SKM-1 treated with dmso at 0.1 percent for 144 hours (cell line): ENCODE measurements at regions not wholly inside any gene's neighbourhood (a gene's known extent, or its start where the extent isn't known, plus 50 kb on each side); places are given as distances from the start of the nearest gene placed in this dataset.

Experiments
- DNase-seq: peaks from one replicate; lab custom pipeline; 2025; ENCODE audit not compliant: unreplicated experiment; lab: John Stamatoyannopoulos, UW

DNA sequence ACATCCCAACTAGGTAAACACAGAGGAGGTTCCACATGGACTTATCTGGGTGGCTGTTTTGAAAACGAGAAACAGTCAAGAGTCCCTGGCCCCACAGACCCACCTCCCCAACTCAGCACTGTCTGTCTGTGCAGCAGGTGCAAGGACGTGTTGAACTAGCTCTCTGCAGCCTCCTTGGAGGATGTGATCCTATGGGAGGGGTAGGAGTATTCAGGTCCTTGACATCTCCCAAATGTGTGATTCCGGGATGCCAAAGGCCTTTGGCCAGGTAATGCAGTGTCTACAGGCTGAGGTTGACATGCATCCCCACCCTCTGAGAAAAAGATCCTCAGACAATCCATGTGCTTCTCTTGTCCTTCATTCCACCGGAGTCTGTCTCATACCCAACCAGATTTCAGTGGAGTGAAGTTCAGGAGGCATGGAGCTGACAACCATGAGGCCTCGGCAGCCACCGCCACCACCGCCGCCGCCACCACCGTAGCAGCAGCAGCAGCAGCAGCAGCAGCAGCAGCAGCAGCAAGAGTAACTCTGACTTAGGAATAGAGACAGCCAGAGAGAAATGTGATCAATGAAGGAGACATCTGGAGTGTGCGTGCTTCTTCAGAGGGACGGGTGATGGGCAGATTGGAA is 151.6 kb upstream of the CAMK1G start:
- no peak for DNase-seq

DNA sequence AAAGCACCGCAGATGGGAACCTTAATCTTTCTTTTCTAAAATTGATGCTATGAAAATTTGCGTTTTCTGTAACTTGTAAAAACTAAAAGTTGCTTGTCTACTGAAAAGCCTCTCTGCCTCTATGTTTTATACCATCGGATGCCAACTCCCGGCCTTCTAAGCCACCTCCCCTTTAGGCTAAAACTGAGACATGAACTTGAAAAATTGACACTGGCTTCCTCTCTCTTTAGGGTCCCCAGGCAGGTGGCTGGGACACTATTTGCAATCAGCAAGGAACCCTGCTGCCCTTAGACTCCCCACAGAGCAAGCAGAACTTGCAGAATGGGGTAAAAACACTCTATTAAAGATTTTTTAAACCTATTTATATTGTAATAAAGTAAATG is 151.1 kb upstream of the CAMK1G start:
- DNase-seq, result no peak

DNA sequence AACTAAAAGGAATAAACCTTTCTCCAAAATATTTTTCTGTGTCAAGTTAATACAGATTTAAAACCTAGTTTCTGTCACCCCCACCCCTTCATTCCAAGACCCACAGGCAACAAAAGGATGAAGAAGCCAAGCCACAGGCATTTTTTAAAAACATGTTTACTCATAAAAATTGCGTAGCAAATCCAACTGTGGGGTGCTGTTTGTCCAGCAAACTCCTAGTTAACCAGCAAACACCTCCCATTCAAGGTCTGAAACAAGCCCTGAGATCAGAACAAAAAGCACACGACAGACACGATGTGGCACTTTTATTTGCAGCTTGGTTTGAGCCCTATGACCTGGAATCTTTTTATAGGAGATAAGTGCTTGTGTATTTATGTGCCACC is 149.9 kb upstream of the CAMK1G start:
- no peak for DNase-seq

- no peak for DNase-seq
These were observed 149.4 kb upstream of the CAMK1G start for GRCh38 chr1:209434066-209434465.

- DNase-seq, result no peak
These were observed 148.8 kb upstream of the CAMK1G start for GRCh38 chr1:209434631-209435217.

DNA sequence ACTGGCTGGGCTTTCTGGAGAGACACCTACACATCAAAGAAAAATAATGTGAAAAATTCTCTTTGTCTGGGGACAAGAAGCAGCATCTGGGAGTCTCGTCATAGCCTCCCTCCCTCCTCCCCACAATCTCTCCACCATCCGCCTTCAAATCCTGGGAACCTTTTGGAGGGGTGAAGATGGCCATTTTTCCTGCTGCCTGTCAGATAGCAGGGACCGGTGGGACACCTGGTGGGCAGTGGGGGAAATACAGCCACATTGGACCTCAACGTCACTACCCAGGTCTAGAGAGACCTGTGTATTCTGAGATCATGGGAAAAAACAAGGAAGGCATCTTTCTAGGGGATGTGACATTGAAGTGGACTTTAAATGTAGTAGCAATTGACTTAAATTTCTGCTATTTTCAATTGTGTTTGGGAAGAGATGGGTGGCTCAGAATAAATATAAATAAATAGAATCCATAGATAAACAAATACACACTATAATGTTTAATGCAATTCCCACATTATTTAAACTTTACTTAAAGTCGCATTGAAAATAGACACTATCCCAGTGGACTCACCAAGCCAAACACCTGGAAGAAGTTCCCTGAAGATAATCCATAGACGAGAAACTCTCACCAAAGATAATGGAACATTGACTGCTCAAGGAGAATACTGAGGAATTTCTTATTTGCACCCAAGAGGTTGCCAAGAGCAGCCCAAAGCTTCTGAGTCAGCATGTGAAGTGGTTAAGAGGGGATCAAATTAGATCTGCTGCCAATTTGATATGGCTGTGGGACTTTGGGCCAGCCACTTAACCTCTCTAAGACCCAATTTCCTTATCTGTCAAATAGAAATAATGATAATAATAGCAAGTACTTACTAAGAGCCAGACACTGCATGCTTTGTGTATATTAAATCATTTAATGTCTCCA is 147.6 kb upstream of the CAMK1G start:
- DNase-seq, result peak; percentile 47

DNA sequence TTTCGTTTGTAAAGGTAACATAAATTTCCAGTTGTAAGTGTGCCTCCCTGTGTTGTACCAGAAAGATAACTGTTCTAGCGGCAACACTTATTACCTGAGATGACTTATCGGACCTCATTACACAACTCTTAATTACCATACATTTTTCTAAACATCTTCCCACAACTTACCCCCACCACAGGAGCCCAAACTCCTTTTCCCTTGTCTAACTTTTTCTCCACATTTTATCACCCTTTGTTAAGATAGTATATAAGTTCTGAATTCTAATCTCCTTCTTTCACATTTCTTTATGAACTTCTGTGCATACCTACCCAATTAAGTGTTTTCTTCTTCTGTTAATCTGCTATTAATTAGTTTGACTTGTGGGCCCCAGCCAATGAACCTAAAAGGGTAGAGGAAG is 143.7 kb upstream of the CAMK1G start:
- DNase-seq, result no peak

- no peak for DNase-seq
These were observed 140.1 kb upstream of the CAMK1G start for GRCh38 chr1:209443361-209443931.

- DNase-seq, result no peak
These were observed 139.4 kb upstream of the CAMK1G start for GRCh38 chr1:209443975-209444651.

GRCh38 chr1:209444961-209445360 is 138.6 kb upstream of the CAMK1G start:
- no peak for DNase-seq

GRCh38 chr1:209445576-209445975 is 137.9 kb upstream of the CAMK1G start:
- no peak for DNase-seq

GRCh38 chr1:209446356-209446755 is 137.2 kb upstream of the CAMK1G start:
- no peak for DNase-seq

DNA sequence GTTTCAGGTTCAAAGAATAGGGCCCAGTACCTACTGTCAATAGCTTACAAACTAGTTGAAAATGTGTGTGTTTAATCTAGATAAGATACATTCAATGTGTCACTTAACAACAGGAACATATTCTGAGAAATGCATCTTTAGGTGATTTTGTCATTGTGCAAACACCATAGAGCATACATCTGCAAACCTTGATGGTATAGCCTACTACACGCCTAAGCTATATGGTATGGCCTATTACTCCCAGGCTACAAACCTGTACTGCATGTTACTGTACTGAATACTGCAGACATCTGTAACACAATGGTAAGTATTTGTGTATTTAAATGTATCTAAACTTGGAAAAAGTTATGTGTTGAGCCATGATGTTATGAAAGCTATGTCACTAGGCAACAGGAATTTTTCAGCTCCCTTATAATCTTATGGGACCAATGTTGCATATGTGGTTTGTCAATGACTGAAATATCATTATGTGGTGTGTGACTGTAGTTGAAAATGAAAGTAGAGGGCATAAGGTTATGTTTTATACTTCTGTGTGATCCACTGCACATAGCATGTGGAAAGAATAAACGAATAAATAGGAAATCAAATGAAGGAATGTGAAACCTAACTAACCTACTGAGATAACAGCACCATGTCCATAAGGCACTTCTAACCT is 129.0 kb upstream of the CAMK1G start:
- no peak for DNase-seq

- DNase-seq, result no peak
These were observed 128.4 kb upstream of the CAMK1G start for GRCh38 chr1:209455145-209455544.

GRCh38 chr1:209455661-209456358 is 127.7 kb upstream of the CAMK1G start:
- no peak for DNase-seq

DNA sequence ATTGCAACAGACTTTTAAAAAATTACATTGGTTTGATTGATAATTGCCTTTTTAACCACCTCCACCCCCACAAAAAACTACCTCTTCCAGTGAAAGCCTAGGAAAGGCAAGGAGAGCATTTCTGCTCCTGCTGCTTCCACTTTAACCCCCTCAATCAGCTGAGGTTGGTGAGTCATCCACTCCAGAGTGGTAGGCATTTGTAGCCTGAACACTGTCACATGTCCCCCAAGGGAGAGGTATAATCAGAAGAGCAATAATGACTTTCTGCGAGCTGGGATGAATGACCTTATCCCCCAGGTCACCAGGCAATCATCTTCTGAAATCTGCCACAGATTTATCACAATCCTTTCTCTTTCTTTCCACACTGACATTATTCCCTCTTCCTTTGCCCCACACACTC is 126.6 kb upstream of the CAMK1G start:
- DNase-seq, result no peak

- DNase-seq, result no peak
These were observed 126.0 kb upstream of the CAMK1G start for GRCh38 chr1:209457401-209458125.

DNA sequence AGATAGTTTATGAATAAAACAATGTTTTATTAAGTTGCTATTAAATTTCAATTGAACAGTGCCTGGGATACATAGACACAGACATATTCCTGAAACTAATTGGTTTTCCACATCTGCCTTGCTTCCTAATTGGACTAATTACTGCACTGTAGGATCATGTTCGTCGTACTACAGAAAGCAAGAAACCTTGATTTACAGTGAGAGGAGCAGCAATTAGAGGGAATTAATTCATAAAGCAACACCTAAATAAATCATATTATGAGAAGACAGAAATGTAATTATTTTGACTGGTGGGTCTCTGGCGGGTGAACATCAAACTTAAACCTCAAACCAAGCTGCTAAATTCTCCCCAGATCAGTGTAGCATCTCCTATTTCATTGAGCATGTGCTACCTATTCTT is 124.6 kb upstream of the CAMK1G start:
- no peak for DNase-seq

DNA sequence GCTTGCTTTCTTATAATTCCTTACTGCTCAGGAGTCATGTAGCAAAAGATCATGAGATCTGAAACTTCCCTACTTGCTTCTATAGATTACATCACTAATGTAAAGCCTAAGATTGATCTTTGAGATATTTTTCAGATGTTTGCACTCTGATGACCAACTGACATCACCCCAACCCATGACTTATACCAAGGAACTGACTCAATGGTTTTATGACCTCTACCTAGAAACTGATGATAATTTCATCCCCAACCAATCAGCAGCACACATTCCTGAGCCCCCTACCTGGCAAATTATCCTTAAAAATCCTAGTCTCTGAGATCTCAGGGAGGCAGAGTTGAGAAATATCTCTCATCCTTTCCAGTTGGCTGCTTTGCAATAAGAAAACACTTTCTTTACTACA is 122.3 kb upstream of the CAMK1G start:
- no peak for DNase-seq

DNA sequence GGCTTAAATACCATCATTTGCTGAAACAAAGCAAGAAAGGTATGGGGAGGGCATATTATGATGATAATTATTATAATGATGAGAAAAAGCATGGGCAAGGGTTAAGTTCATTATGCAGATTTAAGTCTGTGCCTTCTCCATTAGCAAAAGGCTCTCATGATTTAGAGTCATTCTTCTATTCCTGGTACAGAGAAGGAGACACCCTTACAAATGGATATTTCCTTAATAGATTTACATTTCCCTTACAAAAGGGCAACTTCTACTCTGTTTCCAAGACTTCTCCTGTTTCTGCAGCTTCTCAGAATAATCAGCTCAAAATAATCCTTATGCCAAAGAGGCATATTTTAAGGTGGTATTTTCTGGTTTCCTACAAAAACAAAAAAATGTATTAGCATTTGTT is 121.1 kb upstream of the CAMK1G start:
- DNase-seq, result no peak
